HG02610 (cell line): ENCODE measurements at regions not wholly inside any gene's neighbourhood (a gene's known extent, or its start where the extent isn't known, plus 50 kb on each side); places are given as distances from the start of the nearest gene placed in this dataset.
"Not testable (repeated sequence)": the region's sequence is repeated elsewhere in the genome, so short reads cannot be mapped to it uniquely, and the experiment has no call there.

ENCODE experiments used
- ATAC-seq: cut with Tn5 transposase; IDR thresholded peaks from one replicate; pipeline ENCODE4 v1.9.1; 2021; ENCODE audit warnings: mild to moderate bottlenecking, moderate library complexity; ENCODE audit not compliant: unreplicated experiment

- ATAC-seq, result no peak
Measured at GRCh38 chr14:106802413-106803364, 1276.3 kb downstream of the TMEM121 start.

GRCh38 chr14:106803379-106803778 is 1277.0 kb downstream of the TMEM121 start:
- ATAC-seq, result no peak

- ATAC-seq, result no peak
Measured at GRCh38 chr14:106807493-106807892, 1281.1 kb downstream of the TMEM121 start.

GRCh38 chr14:106808458-106808857 is 1282.1 kb downstream of the TMEM121 start:
- no peak for ATAC-seq

GRCh38 chr14:106808907-106809306 is 1282.5 kb downstream of the TMEM121 start:
- no peak for ATAC-seq

- ATAC-seq, result no peak
Measured at GRCh38 chr14:106809615-106810014, 1283.2 kb downstream of the TMEM121 start.

- not testable (repeated sequence) for ATAC-seq
Measured at GRCh38 chr14:106810168-106810567, 1283.8 kb downstream of the TMEM121 start.

GRCh38 chr14:106811162-106811561 is 1284.8 kb downstream of the TMEM121 start:
- no peak for ATAC-seq

GRCh38 chr14:106812788-106813476 is 1286.5 kb downstream of the TMEM121 start:
- ATAC-seq, result no peak

- ATAC-seq, result no peak
Measured at GRCh38 chr14:106813477-106813823, 1287.1 kb downstream of the TMEM121 start.

GRCh38 chr14:106820119-106820518 is 1293.7 kb downstream of the TMEM121 start:
- no peak for ATAC-seq

- ATAC-seq, result no peak
Measured at GRCh38 chr14:106821119-106821518, 1294.7 kb downstream of the TMEM121 start.

- ATAC-seq, result no peak
Measured at GRCh38 chr14:106822905-106823304, 1296.5 kb downstream of the TMEM121 start.

GRCh38 chr14:106823552-106823951 is 1297.2 kb downstream of the TMEM121 start:
- ATAC-seq, result no peak

- ATAC-seq, result no peak
Measured at GRCh38 chr14:106826833-106827369, 1300.5 kb downstream of the TMEM121 start.

- ATAC-seq, result no peak
Measured at GRCh38 chr14:106831322-106831720, 1304.9 kb downstream of the TMEM121 start.

GRCh38 chr14:106837870-106838269 is 1311.5 kb downstream of the TMEM121 start:
- ATAC-seq, result no peak

GRCh38 chr14:106838991-106839769 is 1312.8 kb downstream of the TMEM121 start:
- ATAC-seq, result no peak

GRCh38 chr14:106840258-106840657 is 1313.9 kb downstream of the TMEM121 start:
- ATAC-seq, result no peak

- no peak for ATAC-seq
Measured at GRCh38 chr14:106840991-106841390, 1314.6 kb downstream of the TMEM121 start.

GRCh38 chr14:106841701-106842100 is 1315.3 kb downstream of the TMEM121 start:
- no peak for ATAC-seq
